Large intestine (tissue), 3 donors: ENCODE measurements at regions not wholly inside any gene's neighbourhood (a gene's known extent, or its start where the extent isn't known, plus 50 kb on each side); places are given as distances from the start of the nearest gene placed in this dataset.

Experiments
- DNase-seq, 2 donors: peaks; one replicate each; pipeline versions ENCODE4 v3.0.0 to v3.0.0-alpha.2; 2013
- H3K27ac ChIP-seq: one replicate; pipeline ENCODE4 v1.5.1; 2013; ENCODE audit warnings: low read length
- H3K27me3 ChIP-seq: 2 replicates; pipeline ENCODE4 v1.6.1; 2013; ENCODE audit warnings: low read length; ENCODE audit not compliant: control insufficient read depth, insufficient read depth
- H3K36me3 ChIP-seq: 2 replicates; pipeline ENCODE4 v1.6.1; 2013; ENCODE audit warnings: low read length; ENCODE audit not compliant: control insufficient read depth, insufficient read depth
- H3K4me1 ChIP-seq: one replicate; pipeline ENCODE4 v1.6.1; 2013; ENCODE audit warnings: low read length; ENCODE audit not compliant: control insufficient read depth, insufficient read depth
- H3K4me3 ChIP-seq: one replicate; pipeline ENCODE4 v1.5.1; 2013; ENCODE audit warnings: low read length
- H3K9me3 ChIP-seq: one replicate; pipeline ENCODE4 v1.6.1; 2013; ENCODE audit warnings: mild to moderate bottlenecking, low read depth, low read length, moderate library complexity; ENCODE audit not compliant: control insufficient read depth
- WGBS: methylation state at CpG from one replicate; pipeline ENCODE4 v1.1.5; 2013; ENCODE audit warnings: low lambda C conversion rate; ENCODE audit not compliant: insufficient coverage; 5-methylcytosine and 5-hydroxymethylcytosine counted together

DNA sequence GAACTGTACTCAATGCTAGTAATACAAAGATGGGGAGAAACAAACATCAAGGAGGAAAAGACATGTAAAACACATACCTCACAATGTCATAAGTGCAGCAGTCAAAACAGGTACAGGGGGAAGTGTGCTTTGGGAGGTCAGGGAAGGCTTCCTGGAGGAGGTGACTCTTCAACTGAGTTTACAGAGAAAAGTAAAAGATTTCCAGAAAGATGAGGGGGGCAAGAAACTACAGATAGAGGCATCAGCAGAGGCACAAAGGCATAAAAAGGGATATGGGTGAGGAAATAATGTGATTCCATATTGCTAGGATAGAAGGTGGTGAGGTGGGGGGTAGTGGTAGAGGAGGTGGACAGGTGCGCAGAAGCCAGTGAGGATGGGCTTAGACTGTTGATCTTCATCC, 95.0 kb downstream of the LSM5 start:
- DNase-seq: no peak
- WGBS: no CpG with 5 or more reads among the region's 1 CpG
- no peak overlapping the region for H3K27ac ChIP-seq

DNA sequence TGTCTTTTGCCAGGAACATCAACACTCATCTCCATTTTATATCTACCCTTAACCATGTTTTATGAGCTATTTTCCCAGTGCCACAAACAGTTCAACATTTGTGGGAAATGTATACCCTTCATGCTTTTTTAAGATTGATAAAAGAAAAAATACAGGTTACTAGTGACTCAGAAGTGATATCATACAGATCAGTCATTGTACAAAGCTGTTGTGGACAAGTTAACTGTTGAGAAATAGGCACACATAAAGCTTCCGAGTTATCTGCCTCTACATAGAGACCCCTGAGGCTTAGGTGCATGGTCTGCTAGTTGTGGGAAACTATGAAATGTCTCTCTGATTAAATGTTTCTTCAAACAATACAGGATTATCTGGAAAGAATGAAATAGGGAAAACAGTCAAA, 96.3 kb downstream of the LSM5 start:
- no peak for DNase-seq
- Histone ChIP-seq H3K9me3 (no peaks in the 10 kb centered on the region), H3K27me3 (no peaks in the 10 kb centered on the region), H3K36me3 (no peaks in the 10 kb centered on the region), H3K4me1 (no peaks in the 10 kb centered on the region), H3K4me3 (no peak overlapping the region), H3K27ac (no peak overlapping the region)
- no CpG with 5 or more reads among the region's 1 CpG for WGBS

More for the DNA sequence above, 95.0 kb downstream of the LSM5 start:
- no peak overlapping the region for H3K4me3 ChIP-seq
- no peaks in the 10 kb centered on the region for H3K36me3 ChIP-seq
- no peaks in the 10 kb centered on the region for H3K27me3 ChIP-seq
- no peaks in the 10 kb centered on the region for H3K9me3 ChIP-seq
- H3K4me1 ChIP-seq: no peaks in the 10 kb centered on the region

DNA sequence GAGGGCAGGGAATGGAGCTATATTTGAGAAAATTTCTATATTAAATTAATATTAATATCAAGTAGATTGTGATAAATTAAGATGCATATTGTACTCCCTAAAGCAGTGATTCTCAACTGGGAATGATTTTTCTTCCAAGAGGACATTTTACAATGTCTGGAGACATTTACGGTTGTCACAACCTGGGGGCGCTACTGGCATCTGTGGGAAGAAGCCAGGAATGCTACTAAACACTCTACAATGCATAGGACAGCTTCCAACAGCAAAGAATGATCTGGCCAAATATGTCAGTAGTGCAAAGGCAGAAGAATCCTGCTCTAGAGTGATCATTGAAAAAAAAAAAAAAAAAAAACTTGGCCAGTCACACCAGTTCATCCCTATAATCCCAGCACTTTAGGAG, 100.0 kb downstream of the LSM5 start:
- Histone ChIP-seq H3K27ac (no peak overlapping the region), H3K4me1 (no peaks in the 10 kb centered on the region), H3K9me3 (no peaks in the 10 kb centered on the region), H3K36me3 (no peaks in the 10 kb centered on the region), H3K27me3 (no peaks in the 10 kb centered on the region), H3K4me3 (no peak overlapping the region)
- DNase-seq: no peak
- no CpG with 5 or more reads among the region's 2 CpGs for WGBS

GRCh38 chr7:32385316-32385956, 104.7 kb downstream of the LSM5 start:
- Histone ChIP-seq H3K9me3 (no peaks in the 10 kb centered on the region), H3K4me1 (no peaks in the 10 kb centered on the region), H3K27ac (no peak overlapping the region), H3K4me3 (no peak overlapping the region), H3K27me3 (no peaks in the 10 kb centered on the region), H3K36me3 (no peaks in the 10 kb centered on the region)
- DNase-seq: no peak
- no CpG with 5 or more reads among the region's 2 CpGs for WGBS

DNA sequence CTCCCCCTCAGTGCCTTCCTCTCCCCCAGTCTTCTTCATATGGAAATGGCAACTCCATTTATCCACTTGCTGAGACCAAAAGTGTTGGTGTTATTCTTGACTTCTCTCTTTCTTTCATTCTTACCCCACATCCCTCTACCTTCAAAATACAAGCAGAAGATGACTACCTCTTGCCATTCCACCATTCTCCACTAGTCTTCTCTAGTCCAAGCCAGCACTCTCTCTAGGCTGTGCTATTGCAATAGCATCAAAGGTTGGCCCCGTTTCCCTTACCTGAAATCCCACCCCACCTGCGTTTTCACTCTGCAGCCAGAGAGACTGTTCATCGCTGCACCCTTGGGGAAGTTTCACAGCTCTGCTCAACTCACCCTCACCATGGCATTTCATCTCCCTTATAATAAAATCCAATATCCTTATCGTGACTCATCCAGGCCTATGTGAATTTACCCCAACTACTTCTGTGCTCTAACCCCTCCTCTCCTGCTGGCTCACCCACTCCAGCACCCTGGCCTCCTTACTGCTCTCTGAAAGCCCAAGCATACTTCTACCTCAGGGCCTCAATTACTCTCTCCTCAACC, 109.1 kb downstream of the LSM5 start:
- no peaks in the 10 kb centered on the region for H3K9me3 ChIP-seq
- H3K27me3 ChIP-seq: no peaks in the 10 kb centered on the region
- H3K4me1 ChIP-seq: no peaks in the 10 kb centered on the region
- DNase-seq: no peak
- H3K36me3 ChIP-seq: no peaks in the 10 kb centered on the region
- H3K27ac ChIP-seq: no peak overlapping the region
- no peak overlapping the region for H3K4me3 ChIP-seq
- WGBS: no CpG with 5 or more reads among the region's 4 CpGs

DNA sequence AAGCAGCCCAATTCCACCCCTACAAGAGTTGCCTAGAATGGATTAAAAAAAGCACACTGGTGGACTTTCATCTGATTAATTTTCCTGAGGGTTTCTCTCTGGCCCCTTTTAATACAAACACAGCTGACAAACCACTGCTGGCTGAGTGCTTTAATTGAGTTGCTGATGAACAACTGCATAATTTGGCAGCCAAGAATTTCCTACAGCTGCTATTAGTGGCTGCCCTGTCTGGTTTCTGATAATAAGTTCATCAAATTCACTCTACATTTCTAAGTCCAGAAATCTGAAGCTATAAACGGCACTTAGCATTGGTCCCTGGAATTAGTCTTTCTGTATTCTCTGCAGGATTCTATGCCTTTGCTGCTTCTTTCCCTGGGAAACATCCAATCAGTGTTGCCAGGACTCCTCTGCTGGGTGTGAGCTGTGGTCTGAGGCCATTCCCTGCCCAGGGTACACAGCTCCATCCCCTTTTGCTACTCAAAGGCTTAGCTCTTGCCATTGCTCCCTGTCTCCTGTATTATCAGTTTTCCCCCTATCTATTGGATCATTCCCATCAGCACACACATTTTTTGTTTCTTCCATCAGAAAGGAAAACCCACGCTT, 110.6 kb downstream of the LSM5 start:
- Histone ChIP-seq H3K9me3 (no peaks in the 10 kb centered on the region), H3K4me3 (no peak overlapping the region), H3K4me1 (no peaks in the 10 kb centered on the region), H3K27me3 (no peaks in the 10 kb centered on the region), H3K36me3 (no peaks in the 10 kb centered on the region), H3K27ac (no peak overlapping the region)
- peak; percentile 4 to 10 for DNase-seq
- 88% methylated on average over 1 of the region's 2 CpGs for WGBS

GRCh38 chr7:32378988-32379387, 111.2 kb downstream of the LSM5 start:
- WGBS: no CpG with 5 or more reads among the region's 2 CpGs
- no peaks in the 10 kb centered on the region for H3K27me3 ChIP-seq
- no peaks in the 10 kb centered on the region for H3K9me3 ChIP-seq
- no peaks in the 10 kb centered on the region for H3K4me1 ChIP-seq
- H3K4me3 ChIP-seq: no peak overlapping the region
- H3K27ac ChIP-seq: no peak overlapping the region
- no peaks in the 10 kb centered on the region for H3K36me3 ChIP-seq
- DNase-seq: no peak

- Histone ChIP-seq H3K27ac (no peak overlapping the region), H3K36me3 (no peaks in the 10 kb centered on the region), H3K9me3 (no peaks in the 10 kb centered on the region), H3K4me1 (no peaks in the 10 kb centered on the region), H3K27me3 (no peaks in the 10 kb centered on the region), H3K4me3 (no peak overlapping the region)
- no peak for DNase-seq
- WGBS: no CpG with 5 or more reads among the region's 4 CpGs
Measured at GRCh38 chr7:32364581-32364980, 125.6 kb downstream of the LSM5 start.

- Histone ChIP-seq H3K4me3 (no peak overlapping the region), H3K27me3 (no peaks in the 10 kb centered on the region), H3K4me1 (no peaks in the 10 kb centered on the region), H3K9me3 (no peaks in the 10 kb centered on the region), H3K27ac (no peak overlapping the region), H3K36me3 (no peaks in the 10 kb centered on the region)
- WGBS: no CpG with 5 or more reads among the region's 5 CpGs
- DNase-seq: no peak
Measured at GRCh38 chr7:32360127-32360526, 130.1 kb downstream of the LSM5 start.

DNA sequence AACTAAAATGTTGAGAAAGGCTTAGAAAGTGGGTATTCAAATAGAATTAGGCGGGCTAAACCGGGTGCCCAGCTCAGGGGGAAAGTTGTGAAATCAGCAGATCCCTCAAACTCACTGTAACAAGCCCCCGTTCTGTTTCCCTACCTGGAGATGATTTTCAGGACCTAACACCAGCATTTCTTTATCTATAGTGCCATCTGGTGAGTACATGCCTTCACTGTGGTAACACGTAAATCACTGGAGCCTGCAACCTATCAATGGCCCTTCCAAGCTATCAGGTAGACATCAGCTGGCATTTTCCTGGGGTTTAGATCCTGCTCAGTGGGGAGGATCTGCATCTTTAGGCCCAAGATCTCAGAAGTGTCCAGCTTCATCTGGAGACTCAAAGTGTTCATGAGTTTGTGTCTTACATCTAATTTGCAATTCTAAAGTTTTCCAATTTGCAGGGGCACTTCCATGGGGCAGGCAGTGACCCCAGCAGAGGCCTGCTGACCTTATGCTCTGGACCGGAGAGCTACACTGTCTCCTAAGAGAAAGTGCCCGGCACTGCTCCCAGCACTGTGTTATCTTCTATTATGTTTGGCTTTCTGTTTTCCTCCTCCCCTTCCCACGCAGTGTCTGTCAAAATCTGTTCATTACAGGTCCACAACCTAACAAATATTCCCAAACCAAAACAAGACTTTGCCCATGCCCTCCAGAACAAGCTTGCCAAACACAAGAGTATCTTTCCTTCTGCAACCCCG, 132.5 kb downstream of the LSM5 start:
- WGBS: 20% methylated on average over 1 of the region's 8 CpGs
- Histone ChIP-seq H3K27ac (no peak overlapping the region), H3K27me3 (no peaks in the 10 kb centered on the region), H3K4me3 (no peak overlapping the region), H3K9me3 (no peaks in the 10 kb centered on the region), H3K36me3 (no peaks in the 10 kb centered on the region), H3K4me1 (no peaks in the 10 kb centered on the region)
- no peak for DNase-seq
